Fibroblast of villous mesenchyme (primary cell): ENCODE measurements at regions not wholly inside any gene's neighbourhood (a gene's known extent, or its start where the extent isn't known, plus 50 kb on each side); places are given as distances from the start of the nearest gene placed in this dataset.

ENCODE experiments used
- DNase-seq: peaks from one replicate; pipeline ENCODE4 v3.0.0-alpha.2; 2010; ENCODE audit warnings: low read depth
- H3K4me3 ChIP-seq: 2 replicates; pipeline ENCODE4 v1.5.1; 2011; ENCODE audit warnings: low read depth, mild to moderate bottlenecking, low read length
- CTCF ChIP-seq: IDR thresholded peaks from 2 replicates; pipeline ENCODE4 v1.5.1; 2012; ENCODE audit warnings: low read depth, mild to moderate bottlenecking, low read length; ENCODE audit not compliant: insufficient read depth

GRCh38 chr20:11248687-11249638 lies 575.2 kb upstream of the JAG1 start:
- DNase-seq, result no peak
- no peak overlapping the region for H3K4me3 ChIP-seq
- no peak for TF ChIP-seq CTCF

- TF ChIP-seq CTCF, result no peak
- H3K4me3 ChIP-seq, result no peak overlapping the region
- no peak for DNase-seq
Observed at GRCh38 chr20:11249683-11250082, 575.9 kb upstream of the JAG1 start.

- DNase-seq, result no peak
- TF ChIP-seq CTCF, result no peak
- H3K4me3 ChIP-seq, result no peak overlapping the region
Observed at GRCh38 chr20:11252447-11252846, 578.6 kb upstream of the JAG1 start.

- DNase-seq, result no peak
- H3K4me3 ChIP-seq, result no peak overlapping the region
- no peak for TF ChIP-seq CTCF
Observed at GRCh38 chr20:11255455-11255854, 581.7 kb upstream of the JAG1 start.

GRCh38 chr20:11255860-11256259 lies 582.1 kb upstream of the JAG1 start:
- TF ChIP-seq CTCF, result no peak
- H3K4me3 ChIP-seq, result no peak overlapping the region
- DNase-seq, result no peak

GRCh38 chr20:11260611-11261010 lies 586.8 kb upstream of the JAG1 start:
- no peak overlapping the region for H3K4me3 ChIP-seq
- TF ChIP-seq CTCF, result no peak
- DNase-seq, result no peak
